Neural cell (in vitro differentiated cells): ENCODE measurements at regions not wholly inside any gene's neighbourhood (a gene's known extent, or its start where the extent isn't known, plus 50 kb on each side); places are given as distances from the start of the nearest gene placed in this dataset.

Experiments
- H2AFZ ChIP-seq: fragments of 200-600, 300-800 bp; sonication (generic), shearing (Covaris generic); 2 replicates; pipeline ENCODE4 v1.6.0; 2014; ENCODE audit warnings: low read depth, mild to moderate bottlenecking, antibody characterized with exemption, low read length, moderate library complexity
- H3F3A ChIP-seq: fragments of 200-600 bp; shearing (Covaris generic); 2 replicates; pipeline ENCODE4 v1.6.1; 2016; ENCODE audit warnings: mild to moderate bottlenecking, moderate library complexity, mixed read lengths, antibody characterized with exemption, low read length; ENCODE audit not compliant: insufficient read depth, poor library complexity, severe bottlenecking
- H3K27ac ChIP-seq: fragments of 200-600, 300-800 bp; sonication (generic), shearing (Covaris generic); 2 replicates; pipeline ENCODE4 v1.5.1; 2014; ENCODE audit warnings: mild to moderate bottlenecking, low read length, moderate library complexity
- H3K27me3 ChIP-seq: fragments of 300-800, 200-600 bp; sonication (generic), shearing (Covaris generic); 2 replicates; pipeline ENCODE4 v1.6.0; 2014; ENCODE audit warnings: mild to moderate bottlenecking, low read depth, low read length, moderate library complexity; ENCODE audit not compliant: insufficient read depth
- H3K36me3 ChIP-seq: fragments of 300-800, 200-600 bp; sonication (generic), shearing (Covaris generic); 2 replicates; pipeline ENCODE4 v1.5.1; 2014; ENCODE audit warnings: mild to moderate bottlenecking, antibody characterized with exemption, low read length, moderate library complexity; ENCODE audit not compliant: insufficient read depth
- H3K4me2 ChIP-seq: fragments of 300-800, 200-600 bp; sonication (generic), shearing (Covaris generic); 2 replicates; pipeline ENCODE4 v1.6.0; 2014; ENCODE audit warnings: mild to moderate bottlenecking, low read length
- H3K4me3 ChIP-seq: fragments of 300-800, 200-600 bp; sonication (generic), shearing (Covaris generic); 2 replicates; pipeline ENCODE4 v1.5.1; 2014; ENCODE audit warnings: mild to moderate bottlenecking, low read length, moderate library complexity
- H3K79me2 ChIP-seq: fragments of 200-600 bp; shearing (Covaris generic); replicated peaks from 2 replicates; pipeline ENCODE4 v1.6.0; 2014; ENCODE audit warnings: mild to moderate bottlenecking, low read length, moderate library complexity; ENCODE audit not compliant: insufficient read depth
- H3K9ac ChIP-seq: fragments of 300-800, 200-600 bp; sonication (generic), shearing (Covaris generic); 2 replicates; pipeline ENCODE4 v1.6.1; 2016; ENCODE audit warnings: mild to moderate bottlenecking, low read length, mixed read lengths
- H3K9me2 ChIP-seq: fragments of 200-600 bp; shearing (Covaris generic); 2 replicates; pipeline ENCODE4 v1.6.1; 2016; ENCODE audit warnings: mild to moderate bottlenecking, low read length, mixed read lengths; ENCODE audit not compliant: insufficient read depth
- H3K9me3 ChIP-seq: fragments of 200-600, 300-800 bp; sonication (generic), shearing (Covaris generic); 2 replicates; pipeline ENCODE4 v1.6.1; 2016; ENCODE audit warnings: mild to moderate bottlenecking, mixed run types, low read length, moderate library complexity, mixed read lengths
- H4K20me1 ChIP-seq: fragments of 200-600 bp; shearing (Covaris generic); 2 replicates; pipeline ENCODE4 v1.6.1; 2016; ENCODE audit warnings: mild to moderate bottlenecking, mixed run types; ENCODE audit not compliant: insufficient read depth
- EP300 ChIP-seq: fragments of 450-650 bp; conservative IDR thresholded peaks from 2 replicates; pipeline ENCODE4 v1.6.1; 2014; ENCODE audit warnings: antibody characterized with exemption, mild to moderate bottlenecking, moderate library complexity; ENCODE audit not compliant: poor library complexity, severe bottlenecking
- EZH2 ChIP-seq: fragments of 200-600, 300-800 bp; shearing (Covaris generic), sonication (generic); IDR thresholded peaks from 2 replicates; pipeline ENCODE4 v1.6.1; 2014; ENCODE audit warnings: antibody characterized with exemption, low read length, borderline replicate concordance, mild to moderate bottlenecking; ENCODE audit not compliant: insufficient read depth, poor library complexity, severe bottlenecking
- MXI1 ChIP-seq: fragments of 450-650 bp; conservative IDR thresholded peaks from 2 replicates; pipeline ENCODE4 v1.6.1; 2014; ENCODE audit warnings: antibody characterized with exemption, mild to moderate bottlenecking; ENCODE audit not compliant: poor library complexity, severe bottlenecking
- POLR2AphosphoS5 ChIP-seq: IDR thresholded peaks from 2 replicates; pipeline ENCODE4 v1.6.1; 2012
- RAD21 ChIP-seq: fragments of 450-650 bp; conservative IDR thresholded peaks from 2 replicates; pipeline ENCODE4 v1.6.1; 2014; ENCODE audit warnings: antibody characterized with exemption, mild to moderate bottlenecking, moderate library complexity
- SMC3 ChIP-seq: fragments of 450-650 bp; conservative IDR thresholded peaks from 2 replicates; pipeline ENCODE4 v1.6.1; 2014; ENCODE audit warnings: antibody characterized with exemption, mild to moderate bottlenecking, moderate library complexity; ENCODE audit not compliant: poor library complexity
- TAF1 ChIP-seq: IDR thresholded peaks from 2 replicates; pipeline ENCODE4 v1.6.1; 2012; ENCODE audit warnings: low read depth
- TF ChIP-seq, protein P1 (sequence below): IDR thresholded peaks from 2 replicates; pipeline ENCODE4 v1.6.1; 2012; ENCODE audit warnings: borderline replicate concordance
- TF ChIP-seq, protein P2 (sequence below): fragments of 450-650 bp; IDR thresholded peaks from 2 replicates; pipeline ENCODE4 v1.5.1; 2014; ENCODE audit warnings: antibody characterized with exemption, mild to moderate bottlenecking, moderate library complexity; ENCODE audit not compliant: poor library complexity, severe bottlenecking

DNA sequence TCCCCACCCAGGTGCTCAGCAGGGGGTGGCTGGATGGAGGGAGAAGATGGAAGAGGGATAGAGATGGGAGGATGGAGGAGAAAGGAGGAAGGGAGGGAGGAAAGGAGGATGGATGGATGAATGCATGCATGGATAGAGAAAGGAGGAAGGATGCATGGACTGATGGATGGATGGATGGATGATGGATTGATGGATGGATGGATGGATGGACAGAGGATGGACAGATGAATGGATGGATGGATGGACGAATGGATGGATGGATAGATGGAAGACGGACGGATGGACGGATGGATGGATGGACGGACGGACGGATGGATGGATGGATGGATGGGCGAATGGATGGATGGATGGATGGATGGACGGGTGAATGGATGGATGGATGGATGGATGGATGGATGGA, 64.1 kb downstream of the NCOR2 start:
- Histone ChIP-seq H3K9me2 (no peaks in the 10 kb centered on the region), H3K79me2 (no peaks in the 10 kb centered on the region), H3K4me3 (no peak overlapping the region), H3K4me2 (no peak overlapping the region), H4K20me1 (no peaks in the 10 kb centered on the region), H3K36me3 (no peaks in the 10 kb centered on the region), H3K27ac (no peak overlapping the region), H3K9ac (no peak overlapping the region), H3K27me3 (no peaks in the 10 kb centered on the region), H2AFZ (no peak overlapping the region), H3F3A (no peaks in the 10 kb centered on the region), H3K9me3 (no peaks in the 10 kb centered on the region)
- TF ChIP-seq, protein P1, sequence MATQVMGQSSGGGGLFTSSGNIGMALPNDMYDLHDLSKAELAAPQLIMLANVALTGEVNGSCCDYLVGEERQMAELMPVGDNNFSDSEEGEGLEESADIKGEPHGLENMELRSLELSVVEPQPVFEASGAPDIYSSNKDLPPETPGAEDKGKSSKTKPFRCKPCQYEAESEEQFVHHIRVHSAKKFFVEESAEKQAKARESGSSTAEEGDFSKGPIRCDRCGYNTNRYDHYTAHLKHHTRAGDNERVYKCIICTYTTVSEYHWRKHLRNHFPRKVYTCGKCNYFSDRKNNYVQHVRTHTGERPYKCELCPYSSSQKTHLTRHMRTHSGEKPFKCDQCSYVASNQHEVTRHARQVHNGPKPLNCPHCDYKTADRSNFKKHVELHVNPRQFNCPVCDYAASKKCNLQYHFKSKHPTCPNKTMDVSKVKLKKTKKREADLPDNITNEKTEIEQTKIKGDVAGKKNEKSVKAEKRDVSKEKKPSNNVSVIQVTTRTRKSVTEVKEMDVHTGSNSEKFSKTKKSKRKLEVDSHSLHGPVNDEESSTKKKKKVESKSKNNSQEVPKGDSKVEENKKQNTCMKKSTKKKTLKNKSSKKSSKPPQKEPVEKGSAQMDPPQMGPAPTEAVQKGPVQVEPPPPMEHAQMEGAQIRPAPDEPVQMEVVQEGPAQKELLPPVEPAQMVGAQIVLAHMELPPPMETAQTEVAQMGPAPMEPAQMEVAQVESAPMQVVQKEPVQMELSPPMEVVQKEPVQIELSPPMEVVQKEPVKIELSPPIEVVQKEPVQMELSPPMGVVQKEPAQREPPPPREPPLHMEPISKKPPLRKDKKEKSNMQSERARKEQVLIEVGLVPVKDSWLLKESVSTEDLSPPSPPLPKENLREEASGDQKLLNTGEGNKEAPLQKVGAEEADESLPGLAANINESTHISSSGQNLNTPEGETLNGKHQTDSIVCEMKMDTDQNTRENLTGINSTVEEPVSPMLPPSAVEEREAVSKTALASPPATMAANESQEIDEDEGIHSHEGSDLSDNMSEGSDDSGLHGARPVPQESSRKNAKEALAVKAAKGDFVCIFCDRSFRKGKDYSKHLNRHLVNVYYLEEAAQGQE = no peak
- TF ChIP-seq EP300 = no peak
- TF ChIP-seq, protein P2, sequence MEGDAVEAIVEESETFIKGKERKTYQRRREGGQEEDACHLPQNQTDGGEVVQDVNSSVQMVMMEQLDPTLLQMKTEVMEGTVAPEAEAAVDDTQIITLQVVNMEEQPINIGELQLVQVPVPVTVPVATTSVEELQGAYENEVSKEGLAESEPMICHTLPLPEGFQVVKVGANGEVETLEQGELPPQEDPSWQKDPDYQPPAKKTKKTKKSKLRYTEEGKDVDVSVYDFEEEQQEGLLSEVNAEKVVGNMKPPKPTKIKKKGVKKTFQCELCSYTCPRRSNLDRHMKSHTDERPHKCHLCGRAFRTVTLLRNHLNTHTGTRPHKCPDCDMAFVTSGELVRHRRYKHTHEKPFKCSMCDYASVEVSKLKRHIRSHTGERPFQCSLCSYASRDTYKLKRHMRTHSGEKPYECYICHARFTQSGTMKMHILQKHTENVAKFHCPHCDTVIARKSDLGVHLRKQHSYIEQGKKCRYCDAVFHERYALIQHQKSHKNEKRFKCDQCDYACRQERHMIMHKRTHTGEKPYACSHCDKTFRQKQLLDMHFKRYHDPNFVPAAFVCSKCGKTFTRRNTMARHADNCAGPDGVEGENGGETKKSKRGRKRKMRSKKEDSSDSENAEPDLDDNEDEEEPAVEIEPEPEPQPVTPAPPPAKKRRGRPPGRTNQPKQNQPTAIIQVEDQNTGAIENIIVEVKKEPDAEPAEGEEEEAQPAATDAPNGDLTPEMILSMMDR = no peak
- TF ChIP-seq MXI1 = no peak
- TF ChIP-seq POLR2AphosphoS5 = no peak
- TF ChIP-seq EZH2 = no peak
- TF ChIP-seq SMC3 = no peak
- no peak for TF ChIP-seq RAD21
- no peak for TF ChIP-seq TAF1

DNA sequence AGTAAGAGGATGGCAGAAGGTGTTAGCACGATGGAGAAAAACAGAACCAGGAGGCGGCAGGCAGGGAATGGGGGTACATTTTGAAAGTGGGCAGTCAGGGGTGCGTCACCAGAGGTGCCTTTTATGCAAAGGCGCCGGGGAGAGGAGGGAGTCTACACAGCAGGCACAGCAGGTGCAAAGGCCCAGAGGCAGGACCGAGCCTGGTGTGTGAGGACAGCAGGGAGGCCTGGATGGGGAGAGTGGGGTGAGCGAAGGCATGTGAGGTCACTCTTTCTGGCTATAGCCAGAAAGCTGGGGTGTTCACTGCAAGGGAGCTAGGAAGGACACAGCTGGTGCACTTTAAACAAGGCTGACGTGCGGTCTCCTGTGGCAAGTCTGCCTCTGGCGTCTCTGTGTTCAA, 65.0 kb downstream of the NCOR2 start:
- no peaks in the 10 kb centered on the region for H3K27me3 ChIP-seq
- no peak overlapping the region for H3K9ac ChIP-seq
- H3K9me2 ChIP-seq = no peaks in the 10 kb centered on the region
- H3K79me2 ChIP-seq = no peaks in the 10 kb centered on the region
- TF ChIP-seq EZH2 (no peak), TAF1 (no peak), POLR2AphosphoS5 (no peak), EP300 (no peak), MXI1 (no peak), SMC3 (no peak), RAD21 (no peak)
- TF ChIP-seq, protein P1 = no peak
- TF ChIP-seq, protein P2 = no peak
- no peak overlapping the region for H3K4me2 ChIP-seq
- no peak overlapping the region for H3K4me3 ChIP-seq
- H3K36me3 ChIP-seq = no peaks in the 10 kb centered on the region
- H4K20me1 ChIP-seq = no peaks in the 10 kb centered on the region
- H3K9me3 ChIP-seq = no peaks in the 10 kb centered on the region
- H3F3A ChIP-seq = no peaks in the 10 kb centered on the region
- H3K27ac ChIP-seq = no peak overlapping the region
- H2AFZ ChIP-seq = no peak overlapping the region
